Neural cell (in vitro differentiated cells): ENCODE measurements at regions not wholly inside any gene's neighbourhood (a gene's known extent, or its start where the extent isn't known, plus 50 kb on each side); places are given as distances from the start of the nearest gene placed in this dataset.

Experiments
- H2AFZ ChIP-seq: fragments of 200-600, 300-800 bp; sonication (generic), shearing (Covaris generic); 2 replicates; pipeline ENCODE4 v1.6.0; 2014; ENCODE audit warnings: low read depth, mild to moderate bottlenecking, antibody characterized with exemption, low read length, moderate library complexity
- H3F3A ChIP-seq: fragments of 200-600 bp; shearing (Covaris generic); 2 replicates; pipeline ENCODE4 v1.6.1; 2016; ENCODE audit warnings: mild to moderate bottlenecking, moderate library complexity, mixed read lengths, antibody characterized with exemption, low read length; ENCODE audit not compliant: insufficient read depth, poor library complexity, severe bottlenecking
- H3K27ac ChIP-seq: fragments of 200-600, 300-800 bp; sonication (generic), shearing (Covaris generic); 2 replicates; pipeline ENCODE4 v1.5.1; 2014; ENCODE audit warnings: mild to moderate bottlenecking, low read length, moderate library complexity
- H3K27me3 ChIP-seq: fragments of 300-800, 200-600 bp; sonication (generic), shearing (Covaris generic); 2 replicates; pipeline ENCODE4 v1.6.0; 2014; ENCODE audit warnings: mild to moderate bottlenecking, low read depth, low read length, moderate library complexity; ENCODE audit not compliant: insufficient read depth
- H3K36me3 ChIP-seq: fragments of 300-800, 200-600 bp; sonication (generic), shearing (Covaris generic); 2 replicates; pipeline ENCODE4 v1.5.1; 2014; ENCODE audit warnings: mild to moderate bottlenecking, antibody characterized with exemption, low read length, moderate library complexity; ENCODE audit not compliant: insufficient read depth
- H3K4me2 ChIP-seq: fragments of 300-800, 200-600 bp; sonication (generic), shearing (Covaris generic); 2 replicates; pipeline ENCODE4 v1.6.0; 2014; ENCODE audit warnings: mild to moderate bottlenecking, low read length
- H3K4me3 ChIP-seq: fragments of 300-800, 200-600 bp; sonication (generic), shearing (Covaris generic); 2 replicates; pipeline ENCODE4 v1.5.1; 2014; ENCODE audit warnings: mild to moderate bottlenecking, low read length, moderate library complexity
- H3K79me2 ChIP-seq: fragments of 200-600 bp; shearing (Covaris generic); replicated peaks from 2 replicates; pipeline ENCODE4 v1.6.0; 2014; ENCODE audit warnings: mild to moderate bottlenecking, low read length, moderate library complexity; ENCODE audit not compliant: insufficient read depth
- H3K9ac ChIP-seq: fragments of 300-800, 200-600 bp; sonication (generic), shearing (Covaris generic); 2 replicates; pipeline ENCODE4 v1.6.1; 2016; ENCODE audit warnings: mild to moderate bottlenecking, low read length, mixed read lengths
- H3K9me2 ChIP-seq: fragments of 200-600 bp; shearing (Covaris generic); 2 replicates; pipeline ENCODE4 v1.6.1; 2016; ENCODE audit warnings: mild to moderate bottlenecking, low read length, mixed read lengths; ENCODE audit not compliant: insufficient read depth
- H3K9me3 ChIP-seq: fragments of 200-600, 300-800 bp; sonication (generic), shearing (Covaris generic); 2 replicates; pipeline ENCODE4 v1.6.1; 2016; ENCODE audit warnings: mild to moderate bottlenecking, mixed run types, low read length, moderate library complexity, mixed read lengths
- H4K20me1 ChIP-seq: fragments of 200-600 bp; shearing (Covaris generic); 2 replicates; pipeline ENCODE4 v1.6.1; 2016; ENCODE audit warnings: mild to moderate bottlenecking, mixed run types; ENCODE audit not compliant: insufficient read depth
- CTCF ChIP-seq: fragments of 450-650 bp; IDR thresholded peaks from 2 replicates; pipeline ENCODE4 v1.5.1; 2014; ENCODE audit warnings: antibody characterized with exemption, mild to moderate bottlenecking, moderate library complexity; ENCODE audit not compliant: poor library complexity, severe bottlenecking
- EP300 ChIP-seq: fragments of 450-650 bp; conservative IDR thresholded peaks from 2 replicates; pipeline ENCODE4 v1.6.1; 2014; ENCODE audit warnings: antibody characterized with exemption, mild to moderate bottlenecking, moderate library complexity; ENCODE audit not compliant: poor library complexity, severe bottlenecking
- MXI1 ChIP-seq: fragments of 450-650 bp; conservative IDR thresholded peaks from 2 replicates; pipeline ENCODE4 v1.6.1; 2014; ENCODE audit warnings: antibody characterized with exemption, mild to moderate bottlenecking; ENCODE audit not compliant: poor library complexity, severe bottlenecking
- POLR2AphosphoS5 ChIP-seq: IDR thresholded peaks from 2 replicates; pipeline ENCODE4 v1.6.1; 2012
- RAD21 ChIP-seq: fragments of 450-650 bp; conservative IDR thresholded peaks from 2 replicates; pipeline ENCODE4 v1.6.1; 2014; ENCODE audit warnings: antibody characterized with exemption, mild to moderate bottlenecking, moderate library complexity
- REST ChIP-seq: IDR thresholded peaks from 2 replicates; pipeline ENCODE4 v1.6.1; 2012; ENCODE audit warnings: borderline replicate concordance
- SMC3 ChIP-seq: fragments of 450-650 bp; conservative IDR thresholded peaks from 2 replicates; pipeline ENCODE4 v1.6.1; 2014; ENCODE audit warnings: antibody characterized with exemption, mild to moderate bottlenecking, moderate library complexity; ENCODE audit not compliant: poor library complexity
- TAF1 ChIP-seq: IDR thresholded peaks from 2 replicates; pipeline ENCODE4 v1.6.1; 2012; ENCODE audit warnings: low read depth

GRCh38 chr13:97076898-97077297 is 82.6 kb upstream of the OXGR1 start:
- Histone ChIP-seq H3K4me2 (no peak overlapping the region), H3K79me2 (no peaks in the 10 kb centered on the region), H3K4me3 (no peak overlapping the region), H3K27ac (no peak overlapping the region), H3K36me3 (no peaks in the 10 kb centered on the region), H2AFZ (no peak overlapping the region), H4K20me1 (no peaks in the 10 kb centered on the region), H3K27me3 (no peaks in the 10 kb centered on the region), H3F3A (no peaks in the 10 kb centered on the region), H3K9me3 (peaks cover 5% of the 10 kb centered on the region), H3K9me2 (no peaks in the 10 kb centered on the region), H3K9ac (no peak overlapping the region)
- no peak for TF ChIP-seq RAD21
- TF ChIP-seq SMC3: no peak
- TF ChIP-seq CTCF: no peak
- no peak for TF ChIP-seq REST
- no peak for TF ChIP-seq POLR2AphosphoS5
- no peak for TF ChIP-seq MXI1
- TF ChIP-seq EP300: no peak

GRCh38 chr13:97077341-97077740 is 83.1 kb upstream of the OXGR1 start:
- H2AFZ ChIP-seq: no peak overlapping the region
- no peak overlapping the region for H3K4me2 ChIP-seq
- H3K27ac ChIP-seq: no peak overlapping the region

More at GRCh38 chr13:97077341-97077740, 83.1 kb upstream of the OXGR1 start:
- Histone ChIP-seq H3K9me2 (no peaks in the 10 kb centered on the region), H4K20me1 (no peaks in the 10 kb centered on the region), H3K27me3 (no peaks in the 10 kb centered on the region), H3K36me3 (no peaks in the 10 kb centered on the region), H3K9ac (no peak overlapping the region), H3F3A (no peaks in the 10 kb centered on the region), H3K4me3 (no peak overlapping the region), H3K9me3 (peaks cover 5% of the 10 kb centered on the region), H3K79me2 (no peaks in the 10 kb centered on the region)
- TF ChIP-seq TAF1 (no peak), POLR2AphosphoS5 (no peak), SMC3 (no peak), CTCF (no peak)
